ENCODE measurements at regions not wholly inside any gene's neighbourhood (a gene's known extent, or its start where the extent isn't known, plus 50 kb on each side); places are given as distances from the start of the nearest gene placed in this dataset.

DNA sequence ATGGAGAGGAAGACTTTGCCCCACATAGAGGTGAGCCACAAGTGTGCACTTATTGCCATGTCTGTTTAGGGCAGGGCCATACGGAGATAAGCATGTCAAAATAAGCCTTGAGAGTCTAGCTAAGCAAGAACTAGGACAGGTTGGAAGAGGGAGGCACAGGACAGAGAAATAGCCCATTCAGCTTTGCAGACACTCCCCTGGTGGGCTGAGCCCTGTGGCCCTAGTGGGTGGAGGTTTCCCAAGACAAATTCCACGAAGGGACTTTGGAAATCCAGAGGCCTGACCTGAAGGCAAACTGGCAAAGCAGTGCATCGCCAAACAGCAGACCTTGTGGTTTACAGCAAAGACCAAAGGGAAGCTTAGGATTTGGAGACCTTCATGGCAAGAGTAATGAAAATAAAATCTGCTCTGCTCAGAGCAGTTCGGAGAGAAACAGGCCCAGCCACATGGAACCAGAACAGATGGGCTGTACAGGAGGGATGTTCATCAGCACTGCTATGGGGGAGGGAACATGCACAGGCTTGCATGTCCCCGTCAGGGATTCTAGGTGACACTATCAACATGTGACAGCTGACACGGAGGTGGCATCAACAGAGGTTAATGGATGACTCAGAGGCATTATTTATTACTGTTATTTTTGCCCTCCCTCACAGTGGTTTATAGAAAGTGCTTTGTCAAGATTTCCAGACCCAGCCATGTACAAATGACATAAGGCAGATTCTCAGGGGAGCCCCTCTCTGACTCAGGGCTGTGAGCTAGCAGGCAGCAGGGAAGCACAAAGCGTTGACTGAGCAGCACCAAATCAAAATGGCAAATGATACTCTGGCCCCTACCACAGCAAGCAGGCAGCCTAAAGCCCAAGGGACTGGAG, 90.1 kb upstream of the IRF2BP2 start:
- intact Hi-C loops (cut with micrococcal nuclease) = no loop called here
- POLR2A ChIA-PET = interaction anchor here (0.8 to 1.0 kb wide), 2 partner anchors 24 to 76 kb away, joined by 6 read pairs; no protein-coding TSS in a partner anchor
- DNase-seq (no peak), ATAC-seq (ENCODE audit: low read depth) (peak; percentile 84)
- no peaks in the 10 kb centered on the region for H3K36me3 Mint-ChIP-seq (ENCODE audit: low read depth)
- peaks cover 8% of the 10 kb centered on the region for H3K4me1 Mint-ChIP-seq
- CTCF ChIA-PET = interaction anchor here (0.9 kb wide), 1 partner anchor 384 kb away, joined by 3 read pairs; no protein-coding TSS in a partner anchor
- H3K9me3 Mint-ChIP-seq = no peaks in the 10 kb centered on the region
- H3K27ac Mint-ChIP-seq = peak overlapping the region; percentile 5
- H3K4me3 Mint-ChIP-seq = no peak overlapping the region
- no peaks in the 10 kb centered on the region for H3K27me3 Mint-ChIP-seq
- TF ChIP-seq, protein P1, sequence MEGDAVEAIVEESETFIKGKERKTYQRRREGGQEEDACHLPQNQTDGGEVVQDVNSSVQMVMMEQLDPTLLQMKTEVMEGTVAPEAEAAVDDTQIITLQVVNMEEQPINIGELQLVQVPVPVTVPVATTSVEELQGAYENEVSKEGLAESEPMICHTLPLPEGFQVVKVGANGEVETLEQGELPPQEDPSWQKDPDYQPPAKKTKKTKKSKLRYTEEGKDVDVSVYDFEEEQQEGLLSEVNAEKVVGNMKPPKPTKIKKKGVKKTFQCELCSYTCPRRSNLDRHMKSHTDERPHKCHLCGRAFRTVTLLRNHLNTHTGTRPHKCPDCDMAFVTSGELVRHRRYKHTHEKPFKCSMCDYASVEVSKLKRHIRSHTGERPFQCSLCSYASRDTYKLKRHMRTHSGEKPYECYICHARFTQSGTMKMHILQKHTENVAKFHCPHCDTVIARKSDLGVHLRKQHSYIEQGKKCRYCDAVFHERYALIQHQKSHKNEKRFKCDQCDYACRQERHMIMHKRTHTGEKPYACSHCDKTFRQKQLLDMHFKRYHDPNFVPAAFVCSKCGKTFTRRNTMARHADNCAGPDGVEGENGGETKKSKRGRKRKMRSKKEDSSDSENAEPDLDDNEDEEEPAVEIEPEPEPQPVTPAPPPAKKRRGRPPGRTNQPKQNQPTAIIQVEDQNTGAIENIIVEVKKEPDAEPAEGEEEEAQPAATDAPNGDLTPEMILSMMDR (IDR thresholded peaks at IDR 0.05) = no peak

DNA sequence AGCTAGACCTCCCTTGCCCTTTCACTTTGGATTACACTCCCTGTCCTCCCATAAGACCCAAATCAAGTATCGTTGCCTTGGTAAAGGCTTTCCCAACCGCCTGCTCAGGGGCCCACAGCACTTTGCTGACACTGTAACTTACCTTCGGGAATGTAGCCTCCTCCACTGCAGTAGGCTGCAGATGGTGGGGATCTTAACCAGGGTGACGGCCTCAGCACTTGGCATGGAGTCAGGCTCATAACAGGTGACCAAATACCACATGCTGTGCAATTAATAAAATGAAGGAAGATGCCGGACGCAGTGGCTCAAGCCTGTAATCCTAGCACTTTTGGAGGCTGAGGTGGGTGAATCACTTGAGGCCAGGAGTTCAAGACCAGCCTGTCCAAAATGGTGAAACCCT, 88.7 kb upstream of the IRF2BP2 start:
- intact Hi-C loops (cut with micrococcal nuclease) = no loop called here
- H3K4me3 Mint-ChIP-seq = no peak overlapping the region
- no peaks in the 10 kb centered on the region for H3K9me3 Mint-ChIP-seq
- CTCF ChIA-PET = no interaction called here
- TF ChIP-seq, protein P1 (IDR thresholded peaks at IDR 0.05) = no peak
- no peak overlapping the region for H3K27ac Mint-ChIP-seq
- no peaks in the 10 kb centered on the region for H3K36me3 Mint-ChIP-seq (ENCODE audit: low read depth)
- no peaks in the 10 kb centered on the region for H3K27me3 Mint-ChIP-seq
- DNase-seq (no peak), ATAC-seq (ENCODE audit: low read depth) (no peak)
- H3K4me1 Mint-ChIP-seq = peaks cover 8% of the 10 kb centered on the region
- POLR2A ChIA-PET = interaction anchor here (0.7 kb wide), 1 partner anchor 462 kb away, joined by 6 read pairs; the partner anchor contains the start of gene RBM34

DNA sequence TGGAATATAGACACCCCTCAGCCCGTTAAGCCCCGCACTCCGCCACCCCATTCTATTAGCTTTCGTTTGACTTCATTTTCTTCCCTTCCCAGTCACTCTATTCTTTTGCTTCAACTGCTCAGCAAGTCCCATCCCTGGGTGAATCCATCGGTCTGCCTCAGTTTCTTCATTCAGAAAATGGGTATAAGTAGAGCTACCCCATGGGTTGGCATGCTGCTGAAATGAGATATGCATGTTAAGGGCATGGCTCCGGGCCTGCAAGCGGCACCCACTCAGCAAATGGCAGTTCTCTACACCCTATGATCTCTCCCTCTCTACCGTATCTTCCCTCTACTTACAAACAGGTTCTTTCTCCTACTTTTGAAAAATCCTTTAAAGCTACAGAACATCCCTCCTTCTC, 87.8 kb upstream of the IRF2BP2 start:
- Mint-ChIP-seq H3K27ac (no peak overlapping the region), H3K36me3 (ENCODE audit: low read depth) (no peaks in the 10 kb centered on the region), H3K4me1 (peaks cover 8% of the 10 kb centered on the region), H3K4me3 (no peak overlapping the region), H3K9me3 (no peaks in the 10 kb centered on the region), H3K27me3 (no peaks in the 10 kb centered on the region)
- ATAC-seq (ENCODE audit: low read depth) (no peak), DNase-seq (no peak)
- intact Hi-C loops (cut with micrococcal nuclease) = no loop called here
- CTCF ChIA-PET = no interaction called here
- TF ChIP-seq, protein P1 (IDR thresholded peaks at IDR 0.05) = no peak
- POLR2A ChIA-PET = no interaction called here

DNA sequence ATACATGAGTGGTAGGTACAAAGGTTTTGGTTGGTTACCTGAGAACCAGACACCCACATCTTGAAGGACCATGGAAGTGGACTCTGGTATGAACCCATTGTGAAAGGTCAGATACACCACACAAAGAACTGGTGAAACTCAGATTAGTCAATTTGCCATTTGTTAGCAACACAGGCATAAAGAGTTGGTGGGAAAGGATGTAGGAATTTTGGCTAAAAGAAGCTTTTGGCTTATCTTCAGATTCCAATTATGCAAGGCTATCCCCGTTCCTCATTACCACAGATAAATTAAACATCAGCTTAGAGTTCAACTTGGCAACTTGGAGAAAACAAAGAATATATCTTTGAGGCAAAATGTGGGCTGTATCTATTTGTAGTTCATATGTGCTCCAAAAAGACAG, 87.0 kb upstream of the IRF2BP2 start:
- peaks cover 8% of the 10 kb centered on the region for H3K4me1 Mint-ChIP-seq
- H3K27ac Mint-ChIP-seq = no peak overlapping the region
- TF ChIP-seq, protein P1 (IDR thresholded peaks at IDR 0.05) = no peak
- no peak overlapping the region for H3K4me3 Mint-ChIP-seq
- H3K36me3 Mint-ChIP-seq (ENCODE audit: low read depth) = no peaks in the 10 kb centered on the region
- no peaks in the 10 kb centered on the region for H3K9me3 Mint-ChIP-seq
- H3K27me3 Mint-ChIP-seq = no peaks in the 10 kb centered on the region
- ChIA-PET CTCF (no interaction called here), POLR2A (no interaction called here)
- ATAC-seq (ENCODE audit: low read depth) = no peak
- no peak for DNase-seq
- intact Hi-C loops (cut with micrococcal nuclease) = no loop called here

DNA sequence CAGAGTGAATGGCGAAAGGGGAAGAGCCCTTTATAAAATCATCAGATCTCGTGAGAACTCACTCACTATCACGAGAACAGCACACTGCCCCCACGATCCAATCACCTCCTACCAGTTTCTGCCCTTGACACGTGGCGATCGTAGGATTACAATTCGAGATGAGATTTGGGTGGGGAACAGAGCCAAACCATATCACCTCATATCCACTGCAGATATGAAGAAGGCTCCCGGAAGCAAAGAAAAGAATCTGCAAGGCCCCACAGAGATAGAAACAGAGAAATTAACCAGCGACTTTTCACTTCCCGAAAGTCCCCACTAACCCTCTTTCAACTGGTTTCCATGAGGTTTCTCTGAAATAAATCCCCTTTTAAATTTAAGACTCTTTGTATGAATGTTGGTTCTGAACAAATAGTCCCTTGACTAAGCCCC, 86.2 kb upstream of the IRF2BP2 start:
- no peak overlapping the region for H3K4me3 Mint-ChIP-seq
- no peak for DNase-seq
- intact Hi-C loops (cut with micrococcal nuclease) = no loop called here
- POLR2A ChIA-PET = no interaction called here
- CTCF ChIA-PET = no interaction called here
- no peaks in the 10 kb centered on the region for H3K27me3 Mint-ChIP-seq
- ATAC-seq (ENCODE audit: low read depth) = peak; percentile 33
- H3K36me3 Mint-ChIP-seq (ENCODE audit: low read depth) = no peaks in the 10 kb centered on the region
- H3K4me1 Mint-ChIP-seq = peaks cover 8% of the 10 kb centered on the region
- H3K27ac Mint-ChIP-seq = peak overlapping the region; percentile 68
- H3K9me3 Mint-ChIP-seq = no peaks in the 10 kb centered on the region
- TF ChIP-seq, protein P1 (IDR thresholded peaks at IDR 0.05) = no peak
